HT-29 (cell line): ENCODE measurements at regions not wholly inside any gene's neighbourhood (a gene's known extent, or its start where the extent isn't known, plus 50 kb on each side); places are given as distances from the start of the nearest gene placed in this dataset.
A peak's percentile ranks its signal among the peaks of the same experiment; 100 is the strongest.

ENCODE experiments used
- DNase-seq: peaks from one replicate; pipeline ENCODE4 v3.0.0-alpha.2; 2015; ENCODE audit warnings: low spot score

DNA sequence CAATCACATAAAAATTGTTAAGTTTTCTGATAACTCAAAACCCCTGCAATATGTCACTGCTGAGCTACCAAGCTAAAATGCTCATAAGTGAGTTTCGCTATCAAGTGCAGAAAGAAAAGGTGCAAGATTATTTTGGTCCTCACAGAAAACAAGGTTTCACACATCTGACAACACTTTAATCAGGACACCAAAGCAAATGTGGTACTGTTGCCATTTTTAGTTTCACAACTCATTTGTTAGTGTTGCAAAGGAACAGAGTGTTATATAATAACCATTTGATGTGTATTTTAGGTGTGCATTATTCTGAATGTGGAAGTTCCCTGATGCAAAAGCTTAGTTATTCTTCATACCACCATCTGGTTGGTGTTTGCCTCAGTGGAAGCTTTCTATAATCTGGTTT lies 956.2 kb downstream of the DSC3 start:
- no peak for DNase-seq

DNA sequence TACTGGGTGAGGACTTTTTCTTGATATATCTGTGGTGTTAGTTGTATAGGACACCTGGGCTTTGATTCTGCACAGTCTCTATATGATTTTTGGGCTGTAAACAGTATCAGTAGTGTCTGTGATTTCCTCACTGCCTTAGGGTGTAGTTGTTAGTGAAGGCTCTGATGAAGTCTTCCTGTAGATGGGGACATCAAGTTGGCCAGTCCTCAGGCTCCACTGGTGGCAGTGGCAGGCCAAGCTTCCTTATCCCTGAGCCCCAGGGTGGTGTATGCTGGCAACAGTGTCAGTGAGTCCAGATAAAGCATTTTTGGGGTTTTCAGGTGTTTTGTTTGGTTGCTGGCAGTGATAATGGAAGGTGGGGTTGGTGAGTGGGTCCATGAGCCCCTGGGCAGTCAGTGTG lies 961.4 kb downstream of the DSC3 start:
- no peak for DNase-seq

DNA sequence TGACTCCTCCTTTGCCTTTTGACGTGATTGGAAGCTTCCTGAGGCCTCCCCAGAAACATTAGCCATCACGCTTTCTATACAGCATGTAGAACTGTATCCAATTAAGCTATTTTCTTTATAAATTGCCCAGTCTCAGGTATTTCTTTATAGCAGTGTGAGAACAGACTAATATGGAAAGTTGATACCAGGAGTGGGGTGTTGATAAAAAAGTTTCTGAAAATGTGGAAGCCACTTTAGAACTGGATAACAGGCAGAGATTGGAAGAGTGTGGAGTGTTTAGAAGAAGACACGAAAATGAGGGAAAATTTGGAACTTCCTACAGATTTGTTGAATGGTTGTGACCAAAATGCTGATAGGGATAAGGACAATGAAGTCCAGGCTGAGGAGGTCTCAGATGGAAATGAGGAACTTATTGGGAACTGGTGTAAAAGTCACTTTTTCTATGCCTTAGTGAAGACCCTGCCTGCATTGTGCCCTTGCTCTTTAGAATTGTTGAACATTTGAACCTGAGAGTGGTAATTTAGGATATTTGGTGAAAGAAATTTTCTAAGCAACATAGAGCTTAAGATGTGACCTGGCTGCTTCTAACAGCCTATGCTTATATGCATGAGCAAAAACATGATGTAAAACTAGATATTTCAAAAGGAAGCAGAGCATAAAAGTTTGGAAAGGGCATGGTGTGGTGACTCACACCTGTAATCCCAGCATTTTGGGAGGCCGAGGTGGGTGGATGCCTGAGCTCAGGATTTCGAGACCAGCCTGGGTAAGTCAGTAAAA lies 969.7 kb downstream of the DSC3 start:
- DNase-seq = no peak

DNA sequence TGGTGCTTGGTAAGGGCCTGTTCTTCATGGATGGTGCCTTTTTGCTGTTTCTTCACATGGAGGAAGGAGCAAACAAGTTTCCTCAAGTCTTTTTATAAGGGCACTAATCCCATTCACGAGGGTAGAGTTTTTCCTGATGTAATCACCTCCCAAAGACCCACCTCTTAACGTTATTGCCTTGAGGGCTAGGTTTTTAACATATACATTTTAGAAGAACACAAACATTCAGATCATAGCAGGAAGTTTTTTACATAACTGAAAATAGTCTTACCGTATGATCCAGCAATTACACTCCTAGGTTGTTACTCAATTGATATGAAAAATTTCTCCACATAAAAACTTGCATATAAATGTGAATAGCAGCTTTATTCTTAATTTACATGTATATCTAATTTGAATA lies 976.3 kb downstream of the DSC3 start:
- no peak for DNase-seq

DNA sequence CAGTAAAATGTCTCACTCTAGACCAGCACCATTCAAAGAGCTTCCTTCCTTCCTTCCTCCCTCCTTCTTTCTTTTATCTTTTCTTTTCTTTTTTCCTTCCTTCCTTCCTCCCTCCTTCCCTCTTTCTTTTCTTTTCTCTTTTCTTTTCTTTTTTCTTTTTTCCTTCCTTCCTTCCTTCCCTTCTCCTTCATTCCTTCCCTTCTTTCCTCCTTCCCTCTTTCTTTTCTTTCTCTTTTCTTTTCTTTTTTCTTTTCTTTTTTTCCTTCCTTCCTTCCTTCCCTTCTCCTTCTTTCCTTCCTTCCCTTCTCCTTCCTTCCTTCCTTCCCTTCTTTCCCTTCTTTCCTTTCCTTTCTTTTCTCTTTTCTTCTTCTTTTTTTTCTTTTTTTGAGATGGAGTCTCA lies 985.1 kb downstream of the DSC3 start:
- DNase-seq = no peak

DNA sequence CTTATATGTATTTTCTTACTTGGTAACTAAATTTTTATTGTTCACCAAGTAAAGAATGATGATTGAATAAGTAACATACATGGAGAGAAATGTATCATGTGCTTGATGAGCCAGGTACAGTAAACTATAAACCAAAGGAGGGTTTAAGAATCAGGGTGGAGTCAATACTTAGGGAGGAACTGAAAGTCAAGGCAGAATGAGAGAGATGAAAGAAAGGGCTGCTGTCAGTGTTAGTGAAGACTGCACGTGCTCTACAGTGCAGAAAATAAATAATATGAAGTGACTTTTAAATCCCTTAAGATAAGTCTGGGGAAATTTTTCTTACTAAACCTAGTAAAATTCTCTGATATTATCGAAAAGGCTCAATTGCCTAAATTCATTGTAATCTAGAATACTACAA lies 986.0 kb downstream of the DSC3 start:
- no peak for DNase-seq

DNA sequence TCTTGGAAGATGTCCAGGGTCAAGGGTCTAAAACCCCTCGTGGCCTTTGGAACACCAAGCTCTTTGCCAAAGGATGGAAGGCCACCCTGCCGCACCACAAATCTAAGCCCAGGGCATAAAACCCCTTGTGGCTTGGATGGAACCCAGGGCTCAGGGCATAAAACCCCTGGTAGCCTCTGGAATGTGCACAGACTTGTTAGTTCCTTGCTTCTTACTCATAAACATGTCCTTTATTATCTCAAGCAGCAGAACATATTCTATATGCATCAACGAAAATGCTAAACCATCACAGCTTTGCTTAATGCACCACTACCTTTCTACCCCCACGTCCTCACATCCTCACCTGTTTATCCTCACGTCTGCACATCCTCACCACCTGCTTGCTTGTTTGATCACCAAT lies 998.0 kb downstream of the DSC3 start:
- DNase-seq = no peak

DNA sequence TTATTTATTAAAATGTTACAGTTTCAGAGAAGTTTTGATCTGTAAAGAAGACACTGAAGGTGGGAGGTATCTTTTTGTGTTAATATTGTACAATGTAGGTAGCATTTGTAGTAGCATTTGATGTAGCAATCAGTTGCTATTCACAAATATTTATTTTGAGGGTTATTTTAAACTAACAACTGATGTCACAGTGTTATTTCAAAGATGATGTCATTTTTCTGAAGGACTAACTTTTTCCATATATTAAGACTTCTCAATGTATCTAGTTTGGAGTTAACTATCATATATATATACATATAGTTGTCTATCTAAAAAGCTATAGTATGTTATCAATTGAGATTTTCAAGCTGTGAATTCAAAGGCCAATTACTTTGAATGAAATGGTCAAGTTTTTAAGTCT lies 1003.3 kb downstream of the DSC3 start:
- no peak for DNase-seq

DNA sequence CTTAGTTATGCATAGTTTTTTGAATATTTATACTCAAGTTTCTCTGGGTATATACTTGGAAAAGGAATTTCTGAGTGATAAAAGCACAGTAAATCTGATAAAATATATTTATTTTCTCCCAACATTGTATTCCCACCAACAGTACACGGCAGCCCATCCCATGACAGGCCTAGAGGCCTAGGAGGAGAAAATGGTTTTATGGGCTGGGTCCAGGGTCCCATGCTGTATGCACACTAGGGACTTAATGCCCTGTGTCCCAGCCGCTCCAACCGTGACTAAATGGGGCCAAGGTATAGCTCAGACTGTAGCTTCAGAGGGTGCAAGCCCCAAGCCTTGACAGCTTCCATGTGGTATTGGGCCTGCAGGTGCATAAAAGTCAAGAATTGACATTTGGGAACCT lies 1007.7 kb downstream of the DSC3 start:
- DNase-seq = no peak

DNA sequence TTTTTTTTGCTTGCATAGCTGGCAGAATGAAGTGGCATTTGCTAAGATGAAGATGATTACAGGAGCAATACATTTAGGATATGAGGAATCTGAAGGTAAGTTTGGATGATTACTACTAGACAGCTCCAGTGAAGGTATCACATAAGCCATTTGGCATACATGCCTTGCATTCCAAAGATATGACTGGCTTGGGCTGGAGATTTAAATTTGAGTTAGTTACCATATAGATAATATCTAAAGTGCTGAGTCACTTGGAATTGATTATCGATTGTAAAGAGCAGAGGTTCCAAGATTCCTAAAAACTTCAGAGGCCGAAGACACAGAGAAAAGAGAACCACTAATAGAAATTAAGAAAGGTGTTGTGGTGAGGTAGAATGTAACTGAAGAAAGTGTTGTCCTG lies 1026.4 kb downstream of the DSC3 start:
- DNase-seq = no peak

DNA sequence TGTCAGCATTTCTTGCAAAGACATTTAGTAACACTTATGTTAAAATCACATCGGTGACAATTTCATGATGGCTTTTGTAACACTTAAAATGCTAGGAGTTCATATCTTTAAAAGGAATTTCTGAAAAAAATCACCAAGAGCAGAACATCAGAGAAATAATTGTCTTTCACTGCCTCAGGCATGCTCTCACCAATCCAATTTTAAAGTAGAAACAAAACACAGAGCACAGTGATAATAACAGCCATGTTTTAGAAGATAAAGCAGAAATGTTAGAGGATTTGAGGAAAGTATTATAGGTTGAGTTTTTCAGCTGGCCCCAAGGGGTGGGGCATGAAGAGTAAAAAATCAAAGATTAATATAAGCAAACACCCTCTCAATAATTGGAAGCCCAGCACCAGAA lies 1037.6 kb downstream of the DSC3 start:
- DNase-seq = no peak

DNA sequence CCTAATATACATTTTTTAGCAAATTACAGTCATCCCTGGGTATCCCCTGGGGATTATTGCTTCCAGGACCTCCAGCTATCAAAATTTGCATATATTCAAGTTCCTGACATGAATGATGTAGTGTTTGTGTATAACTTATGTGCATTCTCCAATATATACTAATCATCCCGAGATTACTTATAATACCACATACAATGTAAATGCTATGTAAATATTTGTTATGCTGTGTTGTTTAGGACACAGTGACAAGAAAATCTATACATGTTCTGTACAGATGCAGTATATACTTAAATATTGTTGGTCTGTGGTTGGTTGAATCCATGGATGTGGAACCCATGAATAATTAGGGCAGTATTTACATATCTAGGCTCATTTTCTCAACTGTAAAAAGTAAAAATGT lies 1060.3 kb downstream of the DSC3 start:
- DNase-seq = no peak

DNA sequence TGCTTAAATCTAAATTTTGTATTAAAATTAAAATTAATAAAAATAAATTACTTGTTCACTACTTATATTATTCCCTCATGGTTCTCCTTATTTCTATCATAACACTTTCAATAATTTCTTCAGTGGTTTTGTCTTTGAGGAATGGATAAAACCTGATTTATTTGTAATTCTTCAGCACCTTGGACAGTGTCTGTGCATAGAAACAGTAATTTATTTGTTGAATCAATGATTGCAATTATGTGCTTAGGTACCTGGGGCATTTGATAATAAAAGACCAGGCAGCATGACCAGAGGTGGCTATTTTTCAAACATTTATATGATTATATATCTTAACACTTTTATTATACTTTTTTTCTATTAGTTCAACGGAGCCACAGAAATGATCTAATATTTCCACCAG lies 1062.7 kb downstream of the DSC3 start:
- DNase-seq = no peak

DNA sequence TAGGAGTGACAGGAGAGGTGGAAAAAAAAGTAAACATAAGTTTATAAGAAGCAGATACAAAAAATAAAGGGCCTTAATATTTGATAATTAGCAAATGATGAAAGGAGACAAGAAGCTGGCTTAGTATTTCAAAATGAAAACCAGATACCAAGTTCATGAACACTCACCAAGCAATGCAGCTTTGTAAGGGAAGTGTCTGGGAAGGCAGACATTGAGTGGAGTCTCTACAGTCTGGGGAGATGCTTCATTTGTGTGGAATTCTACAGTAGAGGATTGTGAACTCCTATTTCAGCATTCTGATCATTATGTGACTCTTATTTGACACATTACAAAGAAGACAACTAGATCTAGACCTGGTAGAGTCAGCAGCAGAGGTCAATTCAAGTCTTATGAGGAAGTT lies 1072.7 kb downstream of the DSC3 start:
- DNase-seq = no peak

DNA sequence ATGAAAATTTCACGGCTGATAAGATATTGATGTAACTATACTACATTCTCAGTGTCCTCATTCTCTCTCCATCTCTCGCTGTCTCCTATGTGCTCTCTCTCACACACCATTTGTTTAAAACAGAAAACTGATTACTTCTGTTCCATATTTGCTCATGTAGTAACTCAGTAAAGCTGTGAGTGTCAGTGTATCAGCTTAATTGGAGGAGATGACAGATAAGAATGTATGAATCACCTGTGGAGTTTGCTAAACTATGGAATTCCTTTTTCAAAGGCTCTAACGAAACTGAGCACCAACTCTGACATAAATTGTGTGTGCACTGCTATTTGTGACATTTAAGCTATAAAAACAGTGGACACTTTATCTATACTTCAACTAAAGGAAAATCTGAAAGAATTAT lies 1080.0 kb downstream of the DSC3 start:
- no peak for DNase-seq

DNA sequence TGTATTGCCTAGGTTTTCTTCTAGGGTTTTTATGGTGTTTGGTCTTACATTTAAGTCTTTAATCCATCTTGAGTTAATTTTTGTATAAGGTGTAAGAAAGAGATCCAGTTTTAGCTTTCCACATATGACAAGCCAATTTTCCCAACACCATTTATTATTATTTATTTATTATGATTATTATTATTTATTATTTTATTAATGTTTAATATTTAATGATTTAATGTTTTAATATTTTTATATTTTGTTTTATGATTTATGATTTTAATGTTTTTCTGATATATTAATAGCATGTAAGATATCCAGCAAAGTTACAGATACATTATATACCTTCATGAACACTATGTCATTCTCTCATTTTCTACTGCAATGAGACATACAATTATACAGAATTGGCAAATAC lies 1082.0 kb downstream of the DSC3 start:
- DNase-seq = no peak

DNA sequence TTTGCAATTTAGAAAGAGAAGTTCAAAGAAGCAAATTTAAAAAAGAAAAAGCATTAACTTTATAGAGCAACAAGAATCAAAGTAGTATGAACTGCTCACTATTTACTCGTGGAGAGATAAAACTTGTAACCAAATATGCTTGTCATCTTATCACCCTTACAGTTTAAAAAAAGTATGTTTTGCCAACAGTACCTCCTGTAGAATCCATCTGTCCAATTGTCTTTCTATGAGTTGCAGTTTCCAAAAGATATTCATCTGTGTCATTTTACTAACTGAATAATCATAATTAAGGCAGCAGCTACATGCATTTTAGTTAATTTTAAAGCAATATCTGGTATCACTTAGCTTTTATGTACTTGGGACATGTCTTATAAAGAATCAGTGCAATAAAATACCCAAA lies 1112.3 kb downstream of the DSC3 start:
- no peak for DNase-seq

DNA sequence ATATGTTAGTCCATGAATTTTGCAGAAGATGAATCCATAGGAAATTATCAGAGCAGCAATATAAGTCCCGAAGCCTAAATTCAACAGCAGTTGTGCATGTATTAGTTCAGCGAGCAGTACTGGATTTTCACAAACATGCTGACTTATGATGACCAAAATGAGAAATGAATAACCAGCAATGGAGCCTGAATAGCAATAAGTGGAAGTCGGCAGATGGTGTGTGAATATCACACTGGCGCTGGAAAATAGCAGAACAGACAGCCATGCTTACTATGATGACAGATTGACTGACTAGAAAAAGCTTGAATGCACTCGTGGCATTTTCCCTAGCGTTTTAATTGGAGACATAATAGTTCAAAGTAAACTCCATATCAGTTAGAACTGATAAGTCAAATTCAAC lies 1114.5 kb downstream of the DSC3 start:
- DNase-seq = no peak

DNA sequence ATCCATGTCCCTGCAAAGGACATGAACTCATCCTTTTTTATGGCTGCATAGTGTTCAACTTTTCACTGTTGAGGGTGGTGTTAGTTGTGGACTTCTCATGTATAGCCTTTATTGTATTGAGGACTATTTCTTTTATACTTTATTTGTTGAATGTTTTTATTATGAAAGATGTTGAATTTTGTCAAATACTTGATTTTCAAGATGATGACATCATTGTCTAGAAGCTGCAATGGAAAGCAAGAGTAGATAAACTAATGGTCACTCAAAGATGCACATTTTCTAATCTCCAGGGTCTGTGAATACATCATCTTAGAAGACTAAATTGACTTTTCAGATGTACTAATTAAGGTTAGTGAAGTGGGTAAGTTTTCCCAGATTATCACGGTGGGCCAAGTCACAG lies 1117.0 kb downstream of the DSC3 start:
- no peak for DNase-seq

DNA sequence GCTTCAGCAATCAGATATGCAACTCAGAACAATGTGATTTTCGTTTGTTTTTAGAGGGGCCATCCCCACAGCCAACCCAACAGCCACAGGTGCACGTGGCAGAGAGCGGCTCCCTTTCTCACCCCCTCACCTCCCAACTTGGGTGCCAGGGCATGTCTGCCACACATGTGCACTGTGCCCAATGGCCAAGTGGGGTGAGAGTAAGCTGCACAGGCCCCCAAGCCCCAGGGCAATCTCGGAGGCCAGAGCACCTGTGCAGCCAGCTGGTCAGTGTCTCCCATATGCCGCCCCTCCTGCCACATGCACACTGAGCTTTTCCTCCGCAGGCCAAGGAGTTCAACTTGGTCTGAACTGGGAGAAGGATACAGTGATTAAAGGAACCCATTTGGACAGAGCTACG lies 1130.2 kb downstream of the DSC3 start:
- DNase-seq = no peak

DNA sequence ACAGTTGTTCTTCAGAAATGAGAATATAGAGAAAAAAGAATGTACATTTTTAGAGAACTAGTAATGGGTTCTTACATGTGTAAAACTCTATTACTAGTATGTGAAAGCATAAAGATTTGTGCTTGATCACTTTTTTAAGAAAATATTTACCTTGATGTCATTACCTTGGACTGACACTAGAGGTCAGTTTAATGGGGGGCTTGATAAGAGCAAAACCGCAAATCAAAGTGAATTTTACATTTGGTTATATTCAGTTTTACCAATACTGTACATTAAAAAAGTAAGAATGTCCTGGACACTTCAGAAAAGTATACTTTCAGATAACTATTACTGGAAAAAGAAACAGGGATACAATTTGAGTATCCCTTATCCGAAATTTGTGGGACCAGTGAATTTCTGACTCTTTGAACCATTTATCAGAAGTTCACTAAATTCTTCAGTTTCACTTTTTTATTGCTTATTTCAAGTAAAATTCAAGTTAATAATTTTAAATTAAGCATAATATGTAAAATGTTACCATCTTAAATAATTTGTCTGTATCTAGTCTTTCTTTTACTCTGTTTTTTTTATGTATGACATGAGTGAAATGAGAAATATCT lies 1149.5 kb downstream of the DSC3 start:
- peak; percentile 3 for DNase-seq

DNA sequence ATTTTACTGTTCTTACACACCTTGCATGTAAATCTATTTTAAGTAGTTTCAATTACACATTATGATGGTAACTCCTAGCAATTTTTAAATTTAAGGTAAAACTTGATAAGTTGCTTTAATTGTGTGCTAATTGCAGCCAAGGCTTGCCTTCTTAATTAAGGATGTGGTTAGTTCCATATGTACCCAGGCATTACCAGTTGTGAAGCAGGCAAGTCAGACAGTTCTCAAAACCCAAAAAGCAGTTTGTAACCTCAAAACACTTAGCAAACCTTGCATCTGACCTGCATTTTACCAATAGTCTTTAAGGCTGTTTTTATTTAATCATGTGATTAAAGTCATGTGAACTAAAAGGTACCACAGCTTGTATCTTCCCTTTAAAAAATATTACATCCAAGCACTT lies 1159.4 kb downstream of the DSC3 start:
- no peak for DNase-seq

DNA sequence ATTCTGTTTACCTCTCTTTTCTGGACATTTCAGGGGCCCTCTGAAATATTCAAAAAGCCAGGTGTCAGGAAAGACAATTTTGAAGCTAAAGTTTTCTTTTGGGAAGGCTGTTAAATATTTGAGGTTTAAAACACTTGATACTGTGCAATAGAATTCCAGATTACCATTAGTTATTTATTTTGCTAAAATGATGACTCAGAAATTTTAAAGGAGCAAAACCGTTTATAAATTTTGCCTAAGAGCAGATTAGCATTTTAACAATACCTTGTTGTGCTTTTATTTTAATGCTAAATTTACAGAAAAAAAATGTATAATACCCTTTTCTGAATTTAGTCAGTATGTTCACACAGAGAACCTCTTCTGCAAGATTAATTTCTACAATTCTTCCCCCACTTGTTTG lies 1159.9 kb downstream of the DSC3 start:
- DNase-seq = no peak

DNA sequence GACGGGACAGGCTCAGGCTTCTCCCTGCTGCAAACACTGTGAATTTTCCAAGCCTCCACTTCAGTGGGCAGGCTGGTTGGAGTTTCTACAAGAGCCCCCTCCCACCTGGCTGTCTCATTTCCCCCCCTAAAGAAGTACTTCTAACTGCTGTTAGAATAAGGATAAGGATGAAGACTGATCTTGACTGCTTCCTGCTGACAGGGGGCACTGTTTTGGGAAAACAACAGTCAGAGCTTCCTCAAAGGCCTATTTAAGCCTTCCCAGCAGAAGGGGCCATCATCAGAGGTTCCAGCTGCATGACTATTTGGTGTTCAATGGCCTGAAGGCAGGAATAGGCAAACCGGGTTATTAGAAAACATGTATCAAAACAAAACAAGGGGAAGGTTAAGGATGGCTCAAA lies 1162.8 kb downstream of the DSC3 start:
- no peak for DNase-seq
